MM.1S (cell line): ENCODE measurements at regions not wholly inside any gene's neighbourhood (a gene's known extent, or its start where the extent isn't known, plus 50 kb on each side); places are given as distances from the start of the nearest gene placed in this dataset.

Experiments
- DNase-seq: peaks from one replicate; pipeline ENCODE4 v3.0.0-alpha.2; 2015
- H2AFZ ChIP-seq: fragments of 300-600 bp; sonication (generic); 2 replicates; pipeline ENCODE4 v1.6.0; 2016; ENCODE audit warnings: antibody characterized with exemption, low read length
- H3F3A ChIP-seq: fragments of 300-600 bp; sonication (generic); 2 replicates; pipeline ENCODE4 v1.6.1; 2016; ENCODE audit warnings: mild to moderate bottlenecking, antibody characterized with exemption, low read length, moderate library complexity, mixed read lengths; ENCODE audit not compliant: insufficient read depth
- H3K27ac ChIP-seq: fragments of 300-600 bp; sonication (generic); 2 replicates; pipeline ENCODE4 v1.5.1; 2016; ENCODE audit warnings: mild to moderate bottlenecking, low read length
- H3K27me3 ChIP-seq: fragments of 300-600 bp; sonication (generic); replicated peaks from 2 replicates; pipeline ENCODE4 v1.6.0; 2016; ENCODE audit warnings: low read length; ENCODE audit not compliant: insufficient read depth
- H3K36me3 ChIP-seq: fragments of 300-600 bp; sonication (generic); replicated peaks from 2 replicates; pipeline ENCODE4 v1.6.1; 2016; ENCODE audit warnings: mild to moderate bottlenecking, low read length, mixed read lengths; ENCODE audit not compliant: insufficient read depth
- H3K4me1 ChIP-seq: fragments of 300-600 bp; sonication (generic); 2 replicates; pipeline ENCODE4 v1.6.1; 2016; ENCODE audit warnings: low read length, mixed read lengths
- H3K4me2 ChIP-seq: fragments of 300-600 bp; sonication (generic); 2 replicates; pipeline ENCODE4 v1.6.0; 2016; ENCODE audit warnings: low read depth, low read length
- H3K4me3 ChIP-seq: fragments of 300-600 bp; sonication (generic); 2 replicates; pipeline ENCODE4 v1.5.1; 2016; ENCODE audit warnings: low read length, mixed read lengths
- H3K79me2 ChIP-seq: fragments of 300-600 bp; sonication (generic); 2 replicates; pipeline ENCODE4 v1.6.1; 2016; ENCODE audit warnings: mixed run types, low read length, mixed read lengths
- H3K9ac ChIP-seq: fragments of 300-600 bp; sonication (generic); 2 replicates; pipeline ENCODE4 v1.6.1; 2016; ENCODE audit warnings: low read length, mixed read lengths
- H3K9me2 ChIP-seq: fragments of 300-600 bp; sonication (generic); replicated peaks from 2 replicates; pipeline ENCODE4 v1.6.1; 2016; ENCODE audit warnings: mild to moderate bottlenecking, low read length, mixed read lengths; ENCODE audit not compliant: insufficient read depth
- H3K9me3 ChIP-seq: fragments of 300-600 bp; sonication (generic); replicated peaks from 2 replicates; pipeline ENCODE4 v1.6.1; 2016; ENCODE audit warnings: mild to moderate bottlenecking, low read length, mixed read lengths; ENCODE audit not compliant: insufficient read depth
- H4K20me1 ChIP-seq: fragments of 300-600 bp; sonication (generic); 2 replicates; pipeline ENCODE4 v1.6.1; 2016; ENCODE audit warnings: mild to moderate bottlenecking, low read length, moderate library complexity, mixed read lengths; ENCODE audit not compliant: insufficient read depth
- CTCF ChIP-seq: fragments of 300-600 bp; sonication (generic); IDR thresholded peaks from 2 replicates; pipeline ENCODE4 v1.5.1; 2016; ENCODE audit warnings: antibody characterized with exemption, low read length, mixed read lengths
- EZH2 ChIP-seq: fragments of 300-600 bp; sonication (generic); optimal IDR thresholded peaks from 2 replicates; pipeline ENCODE3; 2017; ENCODE audit warnings: low read depth, mild to moderate bottlenecking, antibody characterized with exemption, low read length, mixed read lengths
- EZH2phosphoT487 ChIP-seq: fragments of 300-600 bp; sonication (generic); IDR thresholded peaks from 2 replicates; pipeline ENCODE4 v1.6.1; 2018; ENCODE audit warnings: antibody characterized with exemption, low read length

- DNase-seq: no peak
- H3K4me3 ChIP-seq: no peak overlapping the region
- no peaks in the 10 kb centered on the region for H3K9me2 ChIP-seq
- no peak overlapping the region for H3K27ac ChIP-seq
- no peak overlapping the region for H3K4me2 ChIP-seq
- no peaks in the 10 kb centered on the region for H3K4me1 ChIP-seq
- no peaks in the 10 kb centered on the region for H3K27me3 ChIP-seq
- H3K79me2 ChIP-seq: no peaks in the 10 kb centered on the region
- TF ChIP-seq CTCF (no peak), EZH2 (no peak), EZH2phosphoT487 (no peak)
- no peak overlapping the region for H3K9ac ChIP-seq
- no peaks in the 10 kb centered on the region for H3F3A ChIP-seq
- H4K20me1 ChIP-seq: no peaks in the 10 kb centered on the region
- H3K9me3 ChIP-seq: no peaks in the 10 kb centered on the region
- no peak overlapping the region for H2AFZ ChIP-seq
- H3K36me3 ChIP-seq: no peaks in the 10 kb centered on the region
These were observed 116.3 kb upstream of the IGF1 start for GRCh38 chr12:102596687-102597086.

- H3K27ac ChIP-seq: no peak overlapping the region
- no peak for DNase-seq
- no peaks in the 10 kb centered on the region for H3F3A ChIP-seq
- H4K20me1 ChIP-seq: no peaks in the 10 kb centered on the region
- no peak for TF ChIP-seq EZH2
- no peak for TF ChIP-seq CTCF
- no peak overlapping the region for H2AFZ ChIP-seq
- H3K4me3 ChIP-seq: no peak overlapping the region
- H3K4me1 ChIP-seq: no peaks in the 10 kb centered on the region
- no peak overlapping the region for H3K9ac ChIP-seq
- no peaks in the 10 kb centered on the region for H3K36me3 ChIP-seq
- no peaks in the 10 kb centered on the region for H3K9me3 ChIP-seq
- H3K9me2 ChIP-seq: no peaks in the 10 kb centered on the region
- H3K79me2 ChIP-seq: no peaks in the 10 kb centered on the region
- no peak overlapping the region for H3K4me2 ChIP-seq
- H3K27me3 ChIP-seq: no peaks in the 10 kb centered on the region
These were observed 115.7 kb upstream of the IGF1 start for GRCh38 chr12:102596031-102596430.

GRCh38 chr12:102595315-102595714 is 115.0 kb upstream of the IGF1 start:
- H3K27me3 ChIP-seq: no peaks in the 10 kb centered on the region
- no peaks in the 10 kb centered on the region for H3K79me2 ChIP-seq
- no peak overlapping the region for H3K27ac ChIP-seq
- no peaks in the 10 kb centered on the region for H3K36me3 ChIP-seq
- H3K4me3 ChIP-seq: no peak overlapping the region
- TF ChIP-seq CTCF: no peak
- TF ChIP-seq EZH2phosphoT487: no peak
- no peak for TF ChIP-seq EZH2
- no peaks in the 10 kb centered on the region for H3K9me2 ChIP-seq
- H2AFZ ChIP-seq: no peak overlapping the region
- H3K9ac ChIP-seq: no peak overlapping the region
- no peaks in the 10 kb centered on the region for H4K20me1 ChIP-seq
- H3F3A ChIP-seq: no peaks in the 10 kb centered on the region
- H3K9me3 ChIP-seq: no peaks in the 10 kb centered on the region
- no peak for DNase-seq
- no peak overlapping the region for H3K4me2 ChIP-seq
- no peaks in the 10 kb centered on the region for H3K4me1 ChIP-seq
